H1 (cell line): ENCODE measurements at regions not wholly inside any gene's neighbourhood (a gene's known extent, or its start where the extent isn't known, plus 50 kb on each side); places are given as distances from the start of the nearest gene placed in this dataset.

Experiments
- CTCF ChIP-seq, 3 experiments: IDR thresholded peaks; 1 replicate in 2 of 3; 2 replicates in 1 of 3; pipeline versions ENCODE4 v1.5.1 to v1.6.1; 2011; ENCODE audit warnings: low read length in 3 of 3, mild to moderate bottlenecking in 3 of 3, inconsistent platforms in 2 of 3, low read depth in 1 of 3, moderate library complexity in 1 of 3; ENCODE audit not compliant: insufficient read depth in 1 of 3; ENCODE audit errors: control extremely low read depth in 1 of 3
- POLR2AphosphoS5 ChIP-seq: IDR thresholded peaks from 2 replicates; pipeline ENCODE4 v1.6.1; 2011; ENCODE audit warnings: low read depth, low read length
- RFX5 ChIP-seq: IDR thresholded peaks from 2 replicates; pipeline ENCODE4 v1.6.1; 2011; ENCODE audit warnings: low read depth, low read length, improper control_type of control experiment, borderline replicate concordance
- SAP30 ChIP-seq: fragments of 300-600 bp; sonication (generic); IDR thresholded peaks from 2 replicates; pipeline ENCODE4 v1.7.1; 2012; ENCODE audit warnings: low read length, moderate library complexity, mild to moderate bottlenecking, inconsistent platforms; ENCODE audit not compliant: insufficient read depth, insufficient replicate concordance
- TCF12 ChIP-seq: IDR thresholded peaks from 2 replicates; pipeline ENCODE4 v1.6.1; 2011; ENCODE audit warnings: low read depth, mild to moderate bottlenecking, low read length

GRCh38 chr4:177079327-177079726 is 230.3 kb upstream of the NEIL3 start (continued):
- TF ChIP-seq RFX5 (no peak), SAP30 (no peak), TCF12 (no peak), POLR2AphosphoS5 (no peak), CTCF (IDR thresholded peaks at IDR 0.05; ENCODE audit: control extremely low read depth in 1 of 3, insufficient read depth in 1 of 3, low read depth in 1 of 3, low read length in 3 of 3) (no peak)
